ENCODE measurements at regions not wholly inside any gene's neighbourhood (a gene's known extent, or its start where the extent isn't known, plus 50 kb on each side); places are given as distances from the start of the nearest gene placed in this dataset.

DNA sequence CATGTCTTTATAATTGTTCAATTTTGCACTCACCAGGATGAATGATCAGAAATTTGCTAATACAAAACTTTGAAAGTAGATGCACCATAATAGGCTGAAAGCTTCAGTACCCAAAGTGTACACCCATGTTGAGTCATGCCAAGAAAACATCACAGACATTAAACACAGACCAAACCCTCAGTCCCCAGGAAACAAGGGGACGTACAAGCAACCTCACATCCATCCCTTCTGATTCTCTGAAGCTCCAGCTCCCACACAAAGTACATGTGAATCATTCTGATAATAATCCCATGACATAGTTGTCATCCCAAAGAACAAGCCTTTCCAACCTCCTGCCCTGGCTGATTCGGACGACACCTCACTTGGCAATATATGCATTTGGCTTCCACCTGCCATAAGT, 183.8 kb downstream of the SNX19 start:
- DNase-seq (ENCODE audit: low read depth): no peak
- in situ Hi-C loops (cut with HindIII; ENCODE audit: low pct_unique_long_range_greater_than_20kb, low sequenced_read_pairs): no loop called here

DNA sequence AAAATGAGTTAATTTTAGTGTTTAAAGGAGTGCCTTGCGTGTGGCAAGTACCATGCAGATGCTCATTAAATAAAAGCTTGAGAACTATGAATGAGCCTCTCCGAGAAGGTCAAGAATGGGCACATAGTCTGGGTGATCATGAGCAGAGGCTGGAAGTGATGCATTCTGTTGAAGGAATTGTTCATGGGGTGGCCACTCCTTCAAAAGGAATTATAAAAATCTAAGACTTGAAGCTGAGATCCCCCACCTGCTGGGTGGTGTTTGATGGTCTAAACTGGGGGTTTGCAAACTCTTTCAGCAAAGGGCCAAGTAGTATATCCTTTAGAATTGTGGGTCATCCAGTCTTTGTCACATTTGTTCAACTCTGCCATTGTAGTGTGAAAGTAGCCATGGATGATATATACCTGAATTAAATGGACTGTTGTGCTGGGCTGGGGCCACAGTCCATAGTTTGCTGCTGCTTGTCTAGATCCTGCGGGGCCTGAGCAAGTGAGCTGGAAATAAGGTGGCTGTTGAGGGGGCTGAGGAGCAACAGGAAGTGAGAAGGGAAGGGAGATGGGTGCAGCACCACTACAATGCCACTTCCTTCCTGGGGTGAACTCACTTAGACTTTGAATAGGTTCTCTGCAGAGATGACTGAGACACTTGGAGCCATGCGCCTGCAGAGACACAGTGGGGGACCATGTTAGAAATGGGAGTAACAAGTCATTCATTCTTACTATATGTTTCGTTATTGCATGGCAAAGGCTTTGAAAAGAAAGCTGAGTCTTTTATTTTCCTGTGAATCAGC, 179.0 kb downstream of the SNX19 start:
- DNase-seq (ENCODE audit: low read depth): no peak
- in situ Hi-C loops (cut with HindIII; ENCODE audit: low pct_unique_long_range_greater_than_20kb, low sequenced_read_pairs): no loop called here

DNA sequence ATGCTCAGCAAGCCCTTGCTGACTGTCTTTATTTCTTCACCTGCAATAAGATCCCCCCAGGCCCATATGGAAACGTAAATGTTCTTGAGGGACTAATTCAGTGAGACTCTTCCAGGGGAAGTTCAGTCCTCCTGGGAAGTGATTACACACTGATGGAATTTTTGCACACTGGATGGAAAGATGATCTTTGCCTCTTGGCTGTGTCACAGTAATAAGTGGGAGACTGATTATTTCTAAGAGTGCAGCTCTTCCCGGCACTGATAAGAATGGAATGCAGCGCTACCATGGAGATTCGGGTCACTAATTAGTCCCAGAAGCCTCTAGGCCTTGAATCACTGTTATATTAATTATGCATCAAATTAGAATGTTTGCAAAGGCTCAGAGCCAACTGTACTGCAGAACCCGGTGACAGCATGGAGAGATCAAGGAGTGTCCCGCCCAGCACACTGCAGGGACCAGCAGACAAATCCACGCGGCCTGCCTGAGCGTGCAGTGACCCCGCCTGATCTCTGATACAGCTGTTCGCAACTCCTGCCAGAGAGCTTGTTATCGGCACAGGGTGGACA, 178.3 kb downstream of the SNX19 start:
- in situ Hi-C loops (cut with HindIII; ENCODE audit: low pct_unique_long_range_greater_than_20kb, low sequenced_read_pairs): no loop called here
- DNase-seq (ENCODE audit: low read depth): peak; percentile 79

DNA sequence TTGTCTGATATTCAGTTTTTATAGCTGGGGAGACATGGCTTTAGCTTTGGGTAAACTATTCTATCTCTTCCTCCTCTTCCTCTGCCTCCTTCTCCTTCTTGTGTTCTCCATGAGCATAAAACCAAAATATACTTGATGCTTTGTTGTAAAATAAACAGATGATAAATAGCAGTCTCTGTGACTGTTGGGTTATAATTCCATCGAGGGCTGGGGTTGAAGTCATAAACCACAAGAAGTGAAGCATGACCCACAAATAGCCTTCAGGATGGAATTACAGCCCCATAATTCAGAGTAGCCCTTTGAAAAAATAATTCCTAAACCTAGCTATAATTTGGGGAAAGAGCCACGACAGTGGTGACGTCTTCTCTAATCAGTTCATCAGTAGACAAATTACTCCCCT, 177.7 kb downstream of the SNX19 start:
- in situ Hi-C loops (cut with HindIII; ENCODE audit: low pct_unique_long_range_greater_than_20kb, low sequenced_read_pairs): no loop called here
- peak; percentile 56 for DNase-seq (ENCODE audit: low read depth)

DNA sequence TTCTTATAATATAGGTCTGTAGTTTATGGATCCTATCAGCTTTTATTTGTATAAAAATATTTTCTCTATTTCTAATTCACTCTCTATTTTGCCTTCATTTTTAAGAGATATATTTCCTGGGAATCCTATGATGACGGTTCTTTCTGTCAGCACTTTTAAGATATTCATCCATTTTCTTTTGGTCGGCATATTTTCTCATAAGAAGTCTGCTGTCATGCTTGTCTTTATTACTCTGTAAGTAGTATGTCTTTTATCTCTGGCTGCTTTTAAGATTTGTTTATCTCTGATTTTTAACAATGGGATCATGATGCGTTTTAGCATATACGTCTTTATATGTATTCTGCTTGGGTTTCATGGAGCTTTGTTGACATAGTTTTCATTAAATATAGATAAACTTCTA, 175.5 kb downstream of the SNX19 start:
- in situ Hi-C loops (cut with HindIII; ENCODE audit: low pct_unique_long_range_greater_than_20kb, low sequenced_read_pairs): no loop called here
- no peak for DNase-seq (ENCODE audit: low read depth)

DNA sequence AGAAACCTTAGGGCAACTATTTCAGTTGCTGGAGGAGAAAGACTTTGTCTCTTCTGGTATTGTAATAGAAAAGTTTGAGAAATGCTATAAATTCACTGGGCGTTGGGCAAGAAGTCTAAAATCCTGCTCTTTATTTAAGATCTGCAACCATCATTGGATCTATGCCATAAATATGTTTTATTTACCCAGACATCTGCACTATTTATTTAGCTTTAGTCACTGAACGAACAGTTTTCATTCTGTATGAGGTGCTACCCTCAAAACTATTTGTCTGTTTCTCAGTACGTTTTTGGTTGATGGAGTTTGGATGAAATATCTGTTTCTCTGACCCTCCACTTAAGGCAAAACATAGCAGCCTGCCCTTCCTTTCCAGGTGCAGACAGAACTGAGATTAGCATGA, 171.5 kb downstream of the SNX19 start:
- no peak for DNase-seq (ENCODE audit: low read depth)
- in situ Hi-C loops (cut with HindIII; ENCODE audit: low pct_unique_long_range_greater_than_20kb, low sequenced_read_pairs): no loop called here

DNA sequence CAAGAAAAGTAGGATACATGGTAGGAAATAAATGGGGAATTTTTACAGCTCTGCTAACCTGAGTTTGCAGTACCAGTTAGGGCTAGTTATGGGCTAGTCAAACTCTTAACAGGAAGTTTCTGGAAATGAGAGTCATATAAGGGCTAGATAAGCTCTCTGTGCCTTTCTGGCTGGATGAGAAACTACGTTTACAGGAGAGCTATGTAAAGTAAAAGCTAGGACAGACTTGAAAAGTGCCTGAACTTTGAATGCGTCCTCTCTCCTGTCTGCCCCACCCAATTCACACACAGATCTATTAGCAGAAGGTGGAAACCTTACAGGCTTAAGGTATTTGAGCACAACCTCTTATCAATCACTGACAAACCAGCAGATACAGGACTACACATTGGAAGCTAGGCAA, 167.1 kb downstream of the SNX19 start:
- in situ Hi-C loops (cut with HindIII; ENCODE audit: low pct_unique_long_range_greater_than_20kb, low sequenced_read_pairs): no loop called here
- no peak for DNase-seq (ENCODE audit: low read depth)

DNA sequence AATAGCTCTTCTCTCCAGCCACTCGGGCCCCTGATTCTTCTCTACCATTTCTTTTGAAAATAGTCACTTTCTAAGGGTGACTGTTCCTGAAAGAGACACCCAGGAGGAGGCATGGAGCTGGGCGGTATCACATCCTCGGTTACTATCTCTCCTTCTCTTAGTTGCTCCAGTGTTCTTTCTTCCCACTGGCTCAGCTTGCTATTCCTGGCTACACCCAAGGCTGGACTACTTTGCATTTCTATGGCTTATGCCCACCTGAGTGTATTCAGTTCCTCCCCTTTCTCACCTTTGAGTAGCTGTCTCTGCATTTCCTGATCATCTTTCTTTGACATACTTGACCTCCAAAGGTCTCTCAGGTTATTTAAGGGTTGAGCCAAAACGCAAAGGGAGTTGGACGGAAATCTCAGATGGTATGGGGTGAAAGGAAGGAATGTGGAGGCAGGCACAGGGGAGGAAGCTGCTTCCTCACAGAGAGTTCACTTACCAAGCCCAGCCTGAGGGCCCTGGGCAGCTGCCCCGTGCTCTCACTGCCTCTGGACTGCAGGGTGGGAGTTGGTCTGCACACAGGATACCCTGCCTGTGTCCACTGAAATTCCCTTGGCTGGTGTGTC, 155.7 kb downstream of the SNX19 start:
- DNase-seq (ENCODE audit: low read depth): no peak
- in situ Hi-C loops (cut with HindIII; ENCODE audit: low pct_unique_long_range_greater_than_20kb, low sequenced_read_pairs): no loop called here

DNA sequence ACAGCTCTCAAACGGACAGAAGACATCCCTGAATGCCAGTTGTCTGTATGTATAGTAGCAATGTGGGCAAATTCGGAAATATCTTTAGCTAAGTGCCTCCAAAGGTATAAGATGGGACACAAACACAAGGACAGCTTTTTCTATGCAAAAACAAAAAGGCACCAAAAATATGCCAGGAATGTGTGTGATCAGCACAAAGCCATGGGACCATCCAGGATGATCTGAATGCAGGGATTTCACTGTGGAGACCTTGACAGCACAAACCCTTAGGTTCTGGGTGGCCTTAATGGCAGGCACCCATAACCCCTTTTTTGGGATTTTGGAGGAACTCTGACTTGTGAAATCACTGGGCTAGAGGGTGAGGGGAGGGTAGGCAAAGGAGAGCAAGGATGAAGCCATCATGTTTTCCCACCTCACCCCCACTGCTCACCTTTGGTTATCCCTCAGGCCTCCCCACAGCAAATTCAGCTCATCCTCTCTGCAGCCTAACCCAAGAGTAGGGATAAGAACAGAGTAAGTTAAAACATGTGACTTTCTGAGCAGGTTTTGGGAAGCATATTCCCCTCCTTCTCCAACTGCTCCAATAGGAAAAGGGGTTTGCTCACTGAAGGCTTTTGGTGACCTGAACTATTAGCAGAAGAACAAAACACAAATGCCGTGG, 154.6 kb downstream of the SNX19 start:
- no peak for DNase-seq (ENCODE audit: low read depth)
- in situ Hi-C loops (cut with HindIII; ENCODE audit: low pct_unique_long_range_greater_than_20kb, low sequenced_read_pairs): no loop called here

DNA sequence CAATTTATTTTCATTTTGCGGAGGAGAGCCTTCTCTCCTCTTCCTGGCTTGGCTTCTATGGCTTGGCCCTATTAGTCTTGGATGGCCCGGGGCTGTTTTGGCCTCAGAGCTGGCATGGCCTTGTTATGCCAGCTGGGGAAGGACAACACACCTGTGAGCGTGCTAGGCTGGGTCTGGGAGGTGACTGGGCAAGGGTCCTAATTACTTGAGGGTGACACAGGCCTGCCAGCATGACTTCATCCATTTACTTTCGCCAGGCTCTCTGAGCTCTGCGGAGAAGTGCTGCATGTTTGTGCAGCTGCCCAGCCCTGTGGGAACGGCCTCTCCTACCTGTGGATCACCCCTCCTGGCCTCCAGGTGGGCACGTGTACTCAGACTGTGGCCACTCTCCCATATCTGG, 153.6 kb downstream of the SNX19 start:
- in situ Hi-C loops (cut with HindIII; ENCODE audit: low pct_unique_long_range_greater_than_20kb, low sequenced_read_pairs): no loop called here
- no peak for DNase-seq (ENCODE audit: low read depth)

DNA sequence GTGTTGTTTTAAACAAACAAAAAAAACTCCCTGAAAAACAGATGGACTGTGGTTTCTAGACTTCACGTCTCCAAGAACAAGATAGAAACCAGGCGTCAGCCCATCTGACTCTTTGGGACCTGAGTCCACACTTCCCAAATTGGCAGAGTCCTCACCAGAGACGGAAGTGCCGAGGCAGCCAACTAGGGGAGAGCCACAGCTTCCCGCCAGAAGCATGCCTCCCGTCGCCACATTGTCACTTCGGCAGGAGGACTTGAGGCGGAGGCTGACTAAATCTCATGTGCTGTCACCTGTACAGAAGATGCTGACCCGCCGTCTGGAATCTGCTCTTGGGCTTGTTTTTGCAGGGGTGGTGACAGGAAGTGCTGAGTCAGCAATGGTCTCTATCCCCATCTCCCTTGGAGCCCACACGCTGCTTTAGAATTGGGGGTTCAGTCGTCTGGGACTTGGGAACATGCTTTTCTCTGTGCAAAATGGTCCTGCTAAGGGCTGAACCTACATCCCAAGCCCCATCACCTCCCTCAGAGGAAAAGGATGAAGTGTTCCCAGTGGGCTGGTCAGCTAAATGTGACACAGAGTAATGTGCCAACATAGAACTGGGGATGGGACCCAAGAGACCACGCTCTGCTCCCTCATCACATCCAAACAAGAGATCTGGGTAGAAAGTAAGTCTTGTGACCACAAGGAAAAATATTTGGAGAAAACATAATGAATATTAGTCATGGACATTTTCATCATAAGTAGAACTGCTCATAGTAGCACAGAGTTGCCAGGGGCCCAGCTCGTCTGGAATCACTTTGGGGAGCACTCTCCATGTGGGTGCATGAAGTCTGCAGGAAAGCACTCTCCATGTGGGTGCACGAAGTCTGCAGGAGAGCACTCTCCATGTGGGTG, 152.9 kb downstream of the SNX19 start:
- in situ Hi-C loops (cut with HindIII; ENCODE audit: low pct_unique_long_range_greater_than_20kb, low sequenced_read_pairs): no loop called here
- DNase-seq (ENCODE audit: low read depth): no peak

DNA sequence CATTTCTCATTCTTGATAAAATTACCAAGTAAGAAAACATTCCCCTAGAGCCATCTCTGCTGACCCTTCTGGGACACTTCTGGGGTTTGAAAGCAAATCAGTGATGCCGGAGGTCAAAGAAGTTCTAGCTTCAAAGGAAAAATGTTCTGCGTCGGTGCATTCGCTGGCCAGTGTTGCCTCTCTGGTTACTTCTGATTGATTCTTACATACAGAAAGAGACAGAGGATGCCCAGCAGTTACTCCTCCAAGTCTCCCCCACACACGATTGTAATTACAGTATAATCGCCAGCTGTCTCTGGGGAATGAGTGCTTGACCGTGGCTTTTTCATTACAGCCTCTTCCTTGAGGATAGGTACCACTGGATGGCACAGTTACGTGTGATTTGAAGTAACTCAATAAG, 150.9 kb downstream of the SNX19 start:
- no peak for DNase-seq (ENCODE audit: low read depth)
- in situ Hi-C loops (cut with HindIII; ENCODE audit: low pct_unique_long_range_greater_than_20kb, low sequenced_read_pairs): no loop called here

DNA sequence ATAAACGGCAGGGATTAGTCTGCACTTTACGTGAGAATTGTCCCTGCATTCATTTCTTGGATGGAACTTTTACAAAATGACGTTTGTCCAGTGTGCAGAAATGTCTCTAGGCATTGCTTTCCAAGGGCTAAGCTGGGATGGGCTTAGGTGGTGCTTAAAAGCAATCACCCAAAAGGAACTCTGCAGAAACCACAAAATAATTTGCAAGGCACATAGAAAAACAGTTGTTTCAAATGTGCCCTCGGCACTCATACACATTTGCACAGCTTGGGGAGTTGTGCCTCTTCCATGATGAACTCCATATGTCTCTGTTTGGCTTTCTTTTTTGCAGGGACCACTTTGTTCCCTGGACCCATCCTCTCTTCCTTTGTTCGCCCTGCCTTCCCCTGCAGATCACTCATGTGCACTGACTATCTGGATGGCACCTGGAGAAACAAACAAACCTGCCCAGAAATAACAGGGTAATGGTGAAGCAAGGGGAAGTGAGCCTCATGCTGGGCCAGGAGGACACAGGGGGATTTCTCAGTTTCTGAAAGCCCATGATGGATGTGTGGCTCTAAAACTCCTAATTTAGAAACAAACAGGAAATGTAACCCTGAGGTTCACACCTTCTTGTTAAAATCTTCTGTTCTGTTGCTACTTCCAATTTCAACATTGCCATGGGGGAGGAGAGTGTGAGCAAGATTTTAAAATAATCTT, 150.2 kb downstream of the SNX19 start:
- in situ Hi-C loops (cut with HindIII; ENCODE audit: low pct_unique_long_range_greater_than_20kb, low sequenced_read_pairs): no loop called here
- DNase-seq (ENCODE audit: low read depth): no peak

DNA sequence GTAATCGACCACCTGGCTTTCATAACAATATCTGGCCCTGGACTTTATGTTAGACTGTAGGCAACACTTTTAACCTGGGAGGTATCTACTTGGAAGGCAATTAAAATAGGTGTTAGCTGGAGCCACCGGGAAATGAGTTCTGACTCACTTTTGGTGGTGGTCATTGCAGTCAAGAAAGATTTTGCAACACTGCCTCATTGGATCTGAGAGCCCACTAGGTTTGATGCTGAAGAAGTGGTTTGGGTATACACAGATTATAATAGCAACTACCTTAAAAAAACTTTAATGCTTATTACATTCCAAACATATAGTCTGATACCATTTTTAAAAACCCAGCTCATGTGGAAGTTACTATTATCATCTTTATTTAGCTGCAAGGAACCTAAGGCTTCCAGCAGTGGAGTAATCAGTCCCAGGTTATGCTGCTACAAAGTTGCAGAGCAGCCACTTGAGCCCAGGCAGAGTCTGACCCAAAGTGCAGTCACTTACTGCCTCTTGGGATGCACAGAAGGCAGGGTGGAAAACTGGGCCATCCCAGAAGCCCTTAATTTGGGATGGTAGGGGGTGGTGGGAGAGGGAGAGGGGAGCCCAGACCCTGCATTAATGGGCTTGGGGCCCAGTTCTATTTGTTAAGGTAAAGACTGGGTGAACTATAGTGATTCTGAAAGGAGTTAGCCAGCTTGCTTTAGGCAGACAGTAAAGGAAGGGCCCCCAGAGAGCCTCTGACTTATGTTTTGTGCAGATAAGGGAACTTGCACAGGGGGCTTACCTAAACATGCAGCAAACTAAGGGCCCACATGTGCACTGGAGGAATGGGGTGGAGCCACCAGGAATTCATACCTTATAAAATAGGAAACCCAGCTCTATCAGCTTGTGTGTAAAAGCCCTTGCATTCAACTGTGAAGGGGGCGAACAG, 149.4 kb downstream of the SNX19 start:
- in situ Hi-C loops (cut with HindIII; ENCODE audit: low pct_unique_long_range_greater_than_20kb, low sequenced_read_pairs): no loop called here
- DNase-seq (ENCODE audit: low read depth): no peak

DNA sequence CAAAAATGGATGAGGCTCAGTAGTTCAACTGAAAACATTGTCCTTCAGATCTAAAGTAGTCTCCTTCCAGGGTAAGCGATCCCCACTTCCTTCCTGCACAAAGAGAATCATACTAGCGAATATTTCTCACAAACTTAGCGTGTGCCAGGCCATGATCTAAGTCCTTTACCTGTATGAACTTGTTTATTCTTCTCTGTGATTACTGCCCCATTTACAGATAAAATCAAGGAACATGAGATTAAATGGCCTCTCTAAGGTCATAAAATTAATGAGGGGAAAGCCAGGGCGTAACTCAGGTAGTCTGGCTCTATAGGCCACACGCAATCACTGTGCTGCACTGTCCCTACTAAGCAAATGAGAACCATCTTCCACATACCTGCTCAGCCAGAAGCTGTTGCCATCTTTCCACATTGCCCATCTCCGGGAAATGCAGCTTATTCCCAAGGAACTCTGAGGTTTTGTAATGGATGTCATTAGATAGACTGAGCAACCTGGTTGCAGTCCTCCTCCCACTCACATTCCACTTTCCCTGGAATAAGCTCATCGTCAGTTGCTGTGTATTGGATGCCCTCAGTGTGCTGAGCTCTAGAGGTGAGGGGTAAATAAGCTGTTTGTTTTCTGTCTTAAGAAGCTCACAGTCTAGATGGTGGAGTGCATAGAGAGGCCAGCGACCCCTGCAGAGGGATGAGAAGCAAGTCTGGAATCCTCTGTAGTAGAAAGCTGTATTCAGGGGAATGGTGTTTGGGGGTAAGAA, 146.3 kb downstream of the SNX19 start:
- DNase-seq (ENCODE audit: low read depth): no peak
- in situ Hi-C loops (cut with HindIII; ENCODE audit: low pct_unique_long_range_greater_than_20kb, low sequenced_read_pairs): no loop called here

DNA sequence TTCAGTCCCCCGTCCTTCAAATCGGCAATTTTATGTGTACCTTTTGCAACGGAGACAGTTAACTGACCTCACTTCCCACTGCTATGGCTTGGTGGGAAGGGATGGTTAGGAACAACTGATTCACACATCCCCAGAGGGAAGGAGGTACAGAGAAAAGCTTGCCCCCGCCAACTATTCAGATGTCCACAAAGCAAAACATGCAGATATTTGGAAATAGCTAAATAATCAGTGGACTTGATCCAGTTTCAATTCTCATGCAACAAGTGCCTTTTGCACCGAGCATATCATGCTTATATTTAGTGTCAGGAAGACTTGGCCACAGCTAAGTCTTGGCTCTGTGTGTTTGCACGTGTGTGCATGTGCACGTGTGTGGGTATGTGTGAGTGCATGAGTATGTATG, 144.6 kb downstream of the SNX19 start:
- in situ Hi-C loops (cut with HindIII; ENCODE audit: low pct_unique_long_range_greater_than_20kb, low sequenced_read_pairs): no loop called here
- DNase-seq (ENCODE audit: low read depth): no peak

Data from Caki2 (cell line).